ENCODE measurements at regions not wholly inside any gene's neighbourhood (a gene's known extent, or its start where the extent isn't known, plus 50 kb on each side); places are given as distances from the start of the nearest gene placed in this dataset.

DNA sequence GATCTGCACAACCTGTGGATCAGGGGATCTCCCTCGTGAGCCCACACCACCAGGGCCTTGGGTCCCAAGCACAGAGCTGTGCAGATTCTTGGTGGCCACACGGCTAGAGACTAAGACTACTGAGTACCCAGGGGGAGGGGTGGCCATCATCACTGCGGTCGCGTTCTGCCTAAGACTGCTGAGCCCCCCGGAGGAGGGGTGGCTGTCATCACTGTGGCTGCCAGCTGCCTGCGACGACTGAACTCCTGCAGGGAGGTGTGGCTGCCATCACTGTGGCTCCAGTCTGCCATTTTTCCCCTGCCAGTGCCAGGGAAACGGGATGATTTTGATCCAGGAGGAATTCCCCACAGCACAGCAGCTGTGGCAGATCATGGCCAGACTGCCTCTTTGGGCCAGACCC, 141.7 kb upstream of the SPANXB1 start:
- CTCF ChIA-PET, result no interaction called here

More for the DNA sequence above, 141.7 kb upstream of the SPANXB1 start:
- no peak overlapping the region for H3K23ac ChIP-seq (ENCODE audit: low read depth, low read length)
- no peaks in the 10 kb centered on the region for H3K36me3 ChIP-seq (ENCODE audit: control insufficient read depth, insufficient read depth, low read length)
- H2BK120ac ChIP-seq (ENCODE audit: low read depth, low read length), result no peak overlapping the region
- peak overlapping the region; percentile 32 for H2AFZ ChIP-seq (replicated peaks; ENCODE audit: low read length, poor library complexity)
- H3K14ac ChIP-seq (replicated peaks; ENCODE audit: low read depth, low read length), result no peak overlapping the region
- no peaks in the 10 kb centered on the region for H3K79me1 ChIP-seq (ENCODE audit: low read depth in 1 of 2, low read length in 2 of 2)
- no peaks in the 10 kb centered on the region for H3K4me1 ChIP-seq (ENCODE audit: control insufficient read depth, insufficient read depth, low read length)
- no peak overlapping the region for H2BK5ac ChIP-seq (ENCODE audit: low read depth, low read length, poor library complexity, severe bottlenecking)
- no peak overlapping the region for H4K91ac ChIP-seq (ENCODE audit: insufficient read depth, low read depth, low read length)
- H4K8ac ChIP-seq (ENCODE audit: low read depth in 2 of 2, low read length in 2 of 2), result no peak overlapping the region
- in situ Hi-C loops (cut with MboI; ENCODE audit: low sequenced_read_pairs), result no loop called here
- WGBS, 2 experiments (ENCODE audit: extremely low coverage in 2 of 2, insufficient read length in 1 of 2), result 67% methylated on average over 6 of the region's 9 CpGs; no CpG with 5 or more reads in 1 of the 2 experiments
- H3K9ac ChIP-seq (ENCODE audit: low read depth, low read length), result no peak overlapping the region
- no peak overlapping the region for H3K4me2 ChIP-seq (ENCODE audit: low read depth, low read length)
- H2BK20ac ChIP-seq (ENCODE audit: low read depth, low read length), result no peak overlapping the region
- H4K20me1 ChIP-seq (ENCODE audit: insufficient read depth, low read length), result no peaks in the 10 kb centered on the region
- H3K56ac ChIP-seq (ENCODE audit: extremely low read depth, insufficient read depth, low read length), result no peak overlapping the region
- no peak overlapping the region for H3K27ac ChIP-seq (ENCODE audit: insufficient read depth, low read length)
- no peak overlapping the region for H4K5ac ChIP-seq (ENCODE audit: low read depth, low read length)
- intact Hi-C loops (cut with micrococcal nuclease), result no loop called here
- no peaks in the 10 kb centered on the region for H3K27me3 ChIP-seq (ENCODE audit: control insufficient read depth, insufficient read depth, low read length)
- no TSS peak for BruUV-seq (replicated peaks)
- no peaks in the 10 kb centered on the region for H3K9me1 ChIP-seq (ENCODE audit: insufficient read depth, low read length)
- no peak overlapping the region for H3K4ac ChIP-seq (ENCODE audit: low read depth, low read length)
- DNase-seq, result no peak
- ATAC-seq (ENCODE audit: low read depth), result no peak
- no peak overlapping the region for H2BK15ac ChIP-seq (ENCODE audit: low read depth, low read length)
- no peak overlapping the region for H2AK5ac ChIP-seq (ENCODE audit: low read depth, low read length)
- no peak overlapping the region for H2AK9ac ChIP-seq (replicated peaks; ENCODE audit: low read depth, low read length, poor library complexity)
- TF ChIP-seq MXI1 (IDR thresholded peaks at IDR 0.05; ENCODE audit: borderline replicate concordance, low read depth, low read length), result no peak
- no peak for TF ChIP-seq RCOR1 (IDR thresholded peaks at IDR 0.05; ENCODE audit: insufficient replicate concordance, low read length)
- TF ChIP-seq CTCF (conservative IDR thresholded peaks at IDR 0.05; ENCODE audit: low read depth, low read length), result no peak
- TF ChIP-seq FOS (IDR thresholded peaks at IDR 0.05; ENCODE audit: low read depth, low read length), result no peak
- TF ChIP-seq BHLHE40 (IDR thresholded peaks at IDR 0.05; ENCODE audit: low read depth, low read length), result no peak
- TF ChIP-seq CEBPB (IDR thresholded peaks at IDR 0.05; ENCODE audit: low read depth, low read length), result no peak
- no peak for TF ChIP-seq USF2 (IDR thresholded peaks at IDR 0.05; ENCODE audit: low read depth, low read length)
- no peak for TF ChIP-seq ELK1 (IDR thresholded peaks at IDR 0.05; ENCODE audit: borderline replicate concordance, low read depth, low read length)
- H3K18ac ChIP-seq (ENCODE audit: low read depth, low read length), result no peak overlapping the region
- H3K9me3 ChIP-seq (ENCODE audit: control insufficient read depth, insufficient read depth, low read length), result peaks cover 2% of the 10 kb centered on the region; the same call in 1 of the 2 replicates
- dilution Hi-C loops (cut with HindIII; ENCODE audit: low sequenced_read_pairs, unreplicated experiment), result no loop called here
- H3K4me3 ChIP-seq (ENCODE audit: insufficient read depth, low read depth, low read length), result no peak overlapping the region
- POLR2A ChIA-PET (ENCODE audit: unreplicated experiment), result no interaction called here

All from IMR-90 (cell line).